Upper lobe of left lung (tissue), 4 donors: ENCODE measurements at regions not wholly inside any gene's neighbourhood (a gene's known extent, or its start where the extent isn't known, plus 50 kb on each side); places are given as distances from the start of the nearest gene placed in this dataset.

Source experiments
- POLR2A ChIP-seq, 4 donors: fragments of 450-650 bp; IDR thresholded peaks; one replicate each; pipeline ENCODE4 v1.5.1; 2016 to 2017; ENCODE audit warnings: antibody characterized with exemption in 4 of 4, mild to moderate bottlenecking in 2 of 4
- POLR2AphosphoS5 ChIP-seq, 2 donors: sonication (generic); formaldehyde crosslinking; IDR thresholded peaks; one replicate each; pipeline ENCODE4 v1.5.1; 2017; ENCODE audit warnings: antibody characterized with exemption in 2 of 2
- TF ChIP-seq, protein P1 (sequence below), 6 experiments: fragments of 450-650 bp in 4 of 6; fragments of 200-600 bp in 2 of 6; sonication (generic) in 2 of 6; IDR thresholded peaks; one replicate each; pipeline ENCODE4 v1.5.1; 2016 to 2019; ENCODE audit warnings: antibody characterized with exemption in 6 of 6

- TF ChIP-seq, protein P1, sequence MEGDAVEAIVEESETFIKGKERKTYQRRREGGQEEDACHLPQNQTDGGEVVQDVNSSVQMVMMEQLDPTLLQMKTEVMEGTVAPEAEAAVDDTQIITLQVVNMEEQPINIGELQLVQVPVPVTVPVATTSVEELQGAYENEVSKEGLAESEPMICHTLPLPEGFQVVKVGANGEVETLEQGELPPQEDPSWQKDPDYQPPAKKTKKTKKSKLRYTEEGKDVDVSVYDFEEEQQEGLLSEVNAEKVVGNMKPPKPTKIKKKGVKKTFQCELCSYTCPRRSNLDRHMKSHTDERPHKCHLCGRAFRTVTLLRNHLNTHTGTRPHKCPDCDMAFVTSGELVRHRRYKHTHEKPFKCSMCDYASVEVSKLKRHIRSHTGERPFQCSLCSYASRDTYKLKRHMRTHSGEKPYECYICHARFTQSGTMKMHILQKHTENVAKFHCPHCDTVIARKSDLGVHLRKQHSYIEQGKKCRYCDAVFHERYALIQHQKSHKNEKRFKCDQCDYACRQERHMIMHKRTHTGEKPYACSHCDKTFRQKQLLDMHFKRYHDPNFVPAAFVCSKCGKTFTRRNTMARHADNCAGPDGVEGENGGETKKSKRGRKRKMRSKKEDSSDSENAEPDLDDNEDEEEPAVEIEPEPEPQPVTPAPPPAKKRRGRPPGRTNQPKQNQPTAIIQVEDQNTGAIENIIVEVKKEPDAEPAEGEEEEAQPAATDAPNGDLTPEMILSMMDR (IDR thresholded peaks at IDR 0.05), result no peak
- no peak for TF ChIP-seq POLR2AphosphoS5 (IDR thresholded peaks at IDR 0.05)
- TF ChIP-seq POLR2A (IDR thresholded peaks at IDR 0.05), result no peak
Measured at GRCh38 chr1:193359631-193360030, 173.2 kb upstream of the B3GALT2 start.
